Coronary artery (tissue), 2 donors: ENCODE measurements at regions not wholly inside any gene's neighbourhood (a gene's known extent, or its start where the extent isn't known, plus 50 kb on each side); places are given as distances from the start of the nearest gene placed in this dataset.

ENCODE experiments used
- DNase-seq: peaks from one replicate; pipeline ENCODE4 v3.0.0-alpha.2; 2017; ENCODE audit warnings: low spot score
- H3K27ac ChIP-seq, 2 donors: fragments of 200-600 bp; sonication (generic); one replicate each; pipeline ENCODE4 v1.5.1; 2016 to 2019
- H3K4me3 ChIP-seq: fragments of 200-600 bp; sonication (generic); 2 replicates; pipeline ENCODE4 v1.5.1; 2016; ENCODE audit warnings: mild to moderate bottlenecking, moderate library complexity
- CTCF ChIP-seq: fragments of 200-600 bp; sonication (generic); IDR thresholded peaks from one replicate; pipeline ENCODE4 v1.5.1; 2019; ENCODE audit warnings: antibody characterized with exemption

GRCh38 chr12:98057701-98058100, 457.7 kb upstream of the TMPO start:
- TF ChIP-seq CTCF: no peak
- no peak for DNase-seq
- Histone ChIP-seq H3K27ac (no peak overlapping the region), H3K4me3 (no peak overlapping the region)

DNA sequence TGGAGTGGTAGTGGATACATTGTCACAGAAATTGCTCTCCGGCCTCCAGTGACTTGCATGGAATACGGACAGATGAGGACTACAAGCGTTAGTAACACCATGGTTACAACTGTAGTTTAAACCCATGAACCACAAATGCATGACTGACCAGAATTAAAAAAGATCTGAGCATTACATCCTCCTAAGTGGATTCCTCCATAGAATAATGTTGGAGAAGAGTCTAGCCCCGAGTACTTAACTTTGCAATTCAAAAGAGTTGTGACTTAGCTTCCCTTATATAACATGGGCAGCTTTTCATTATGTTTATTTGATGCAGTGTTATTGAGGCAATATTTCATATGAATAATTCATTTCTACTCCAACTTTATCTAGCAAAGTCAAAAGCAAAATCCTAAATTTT, 457.2 kb upstream of the TMPO start:
- Histone ChIP-seq H3K4me3 (no peak overlapping the region), H3K27ac (no peak overlapping the region)
- TF ChIP-seq CTCF: no peak
- no peak for DNase-seq

DNA sequence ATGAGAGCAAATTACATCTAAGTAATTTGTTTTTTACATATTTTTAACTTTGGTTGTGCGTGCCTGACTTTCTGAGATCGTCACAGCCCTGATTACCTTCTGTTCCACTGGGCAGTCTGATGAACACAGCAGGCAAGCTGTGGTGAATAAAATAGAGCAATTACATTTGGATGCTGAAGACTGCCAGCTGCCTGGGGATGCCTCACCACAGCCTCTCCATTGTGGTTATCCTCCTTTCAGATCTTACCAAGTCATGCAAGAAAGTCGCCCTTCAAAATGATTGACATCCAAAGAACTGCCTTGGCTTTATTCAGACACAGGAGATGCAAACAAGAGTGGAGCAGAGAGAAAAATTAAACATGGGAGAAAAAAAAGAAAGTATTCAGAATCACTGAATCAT, 456.6 kb upstream of the TMPO start:
- no peak for TF ChIP-seq CTCF
- no peak for DNase-seq
- H3K4me3 ChIP-seq: no peak overlapping the region

GRCh38 chr12:98059659-98060343, 455.6 kb upstream of the TMPO start:
- no peak overlapping the region for H3K4me3 ChIP-seq
- no peak overlapping the region for H3K27ac ChIP-seq
- TF ChIP-seq CTCF: no peak
- DNase-seq: no peak

More for the DNA sequence above, 456.6 kb upstream of the TMPO start:
- H3K27ac ChIP-seq: no peak overlapping the region

DNA sequence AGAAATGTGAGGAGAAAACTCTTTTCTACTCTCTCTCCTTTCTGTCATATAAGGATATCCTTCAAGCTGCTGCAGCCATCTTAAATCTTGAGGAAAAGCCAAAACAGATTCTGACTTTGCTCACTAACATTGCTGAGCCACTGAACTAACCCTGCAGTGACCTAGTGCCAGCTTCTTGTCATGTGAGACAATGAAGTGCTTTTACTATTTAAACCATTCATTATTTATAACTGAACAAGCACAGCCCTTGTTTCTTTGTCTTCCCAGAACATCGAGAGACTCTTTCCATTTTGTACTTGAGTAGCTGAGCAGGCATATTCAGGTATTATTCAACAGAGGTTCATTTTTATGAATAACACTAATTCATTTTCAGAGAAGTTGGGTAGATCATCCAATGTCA, 455.0 kb upstream of the TMPO start:
- no peak for TF ChIP-seq CTCF
- no peak for DNase-seq
- no peak overlapping the region for H3K27ac ChIP-seq
- H3K4me3 ChIP-seq: no peak overlapping the region

DNA sequence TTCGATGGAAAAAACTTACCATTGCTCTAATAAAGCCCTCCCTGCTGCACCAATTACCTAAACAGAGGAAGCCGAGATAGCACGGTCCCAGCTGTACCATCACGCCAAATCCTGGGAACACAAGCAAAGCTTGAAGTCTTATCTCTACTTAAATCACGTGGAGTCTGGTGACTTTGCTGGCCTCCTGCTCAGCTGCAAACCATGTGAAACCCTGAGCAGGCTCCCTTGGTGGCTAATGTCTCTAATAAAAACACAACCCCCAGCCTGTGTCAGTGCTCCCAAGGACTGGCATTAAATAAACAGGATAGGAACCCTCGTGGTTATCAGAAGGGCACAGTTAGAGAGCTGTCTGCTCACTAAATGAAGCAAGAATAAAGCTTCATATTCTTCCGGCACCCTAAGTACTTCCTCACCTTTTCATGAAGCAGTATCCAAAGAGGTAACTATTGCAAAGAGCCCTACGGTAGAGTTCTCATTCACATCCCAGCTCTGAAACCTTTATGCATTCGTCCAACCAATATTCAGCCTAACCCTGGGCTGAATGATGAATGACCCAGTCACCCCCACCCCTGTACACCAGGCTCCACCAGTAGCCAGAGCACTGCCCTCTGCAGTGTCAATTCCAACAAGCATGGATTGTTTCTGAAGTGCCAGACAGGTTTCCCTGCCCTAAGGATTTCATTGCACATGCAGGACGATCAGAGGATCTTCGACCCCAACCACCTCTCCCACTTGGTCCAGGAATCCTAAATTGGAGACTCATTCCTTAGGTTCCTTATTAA, 452.7 kb upstream of the TMPO start:
- TF ChIP-seq CTCF: no peak
- no peak overlapping the region for H3K4me3 ChIP-seq
- no peak overlapping the region for H3K27ac ChIP-seq
- no peak for DNase-seq

DNA sequence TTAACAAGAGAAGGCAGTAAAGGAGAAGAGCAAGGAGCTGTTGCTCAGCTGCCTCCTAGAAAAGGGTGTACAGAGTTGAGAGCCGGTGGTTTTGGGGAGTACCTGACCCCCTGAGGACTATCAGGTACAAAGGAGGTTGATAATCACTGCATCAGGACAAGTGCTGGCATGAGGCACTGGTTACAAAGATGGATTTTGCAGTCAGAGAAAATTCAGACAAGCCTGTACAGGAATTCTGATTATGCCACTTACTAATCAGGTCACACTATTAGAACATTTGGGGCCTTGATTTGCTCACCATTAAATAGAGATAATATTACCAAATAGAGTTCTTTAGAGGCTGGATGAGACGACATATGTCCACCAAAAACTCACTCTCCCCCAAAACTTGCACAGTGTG, 450.9 kb upstream of the TMPO start:
- Histone ChIP-seq H3K4me3 (no peak overlapping the region), H3K27ac (no peak overlapping the region)
- no peak for TF ChIP-seq CTCF
- DNase-seq: no peak
